ENCODE measurements at regions not wholly inside any gene's neighbourhood (a gene's known extent, or its start where the extent isn't known, plus 50 kb on each side); places are given as distances from the start of the nearest gene placed in this dataset.

DNA sequence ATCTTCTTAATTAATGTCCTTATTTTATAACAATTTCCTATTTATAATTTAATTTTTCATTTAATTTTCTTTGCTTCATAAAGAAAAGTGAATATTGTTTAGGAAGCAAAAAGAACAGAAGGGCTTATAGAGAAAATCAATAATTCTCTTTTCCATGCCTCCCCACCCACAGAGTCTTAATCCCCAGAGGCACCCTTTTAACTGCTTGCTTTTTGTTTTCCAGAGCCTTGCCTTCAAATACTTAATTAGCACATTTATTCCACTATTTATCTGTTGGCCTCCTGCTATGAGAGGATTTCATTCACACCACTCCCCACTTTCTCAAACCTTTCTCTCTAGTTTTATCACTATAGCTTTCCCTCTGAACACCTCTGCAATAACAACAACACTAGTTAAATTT, 373.6 kb downstream of the MBD2 start:
- Histone ChIP-seq H2AFZ (ENCODE audit: insufficient read depth, low read depth, low read length, poor library complexity, severe bottlenecking) (no peak overlapping the region), H3K4me3 (ENCODE audit: control extremely low read depth in 1 of 5, extremely low read depth in 1 of 5, insufficient read depth in 1 of 5, low read depth in 2 of 5, low read length in 4 of 5) (no peak overlapping the region), H4K20me1 (ENCODE audit: control insufficient read depth, insufficient read depth, low read length, poor library complexity, severe bottlenecking) (no peaks in the 10 kb centered on the region), H3K4me1 (ENCODE audit: control insufficient read depth in 2 of 2, insufficient read depth in 2 of 2, low read length in 2 of 2) (no peaks in the 10 kb centered on the region), H3K27ac (ENCODE audit: low read length in 2 of 2) (no peak overlapping the region), H3K4me2 (replicated peaks; ENCODE audit: low read depth, low read length, poor library complexity, severe bottlenecking) (no peak overlapping the region), H3K27me3 (replicated peaks in 1 of 4; ENCODE audit: control extremely low read depth in 1 of 4, control insufficient read depth in 3 of 4, insufficient read depth in 4 of 4, low read length in 3 of 4) (no peaks in the 10 kb centered on the region), H3K9me3 (ENCODE audit: control extremely low read depth in 1 of 3, control insufficient read depth in 2 of 3, insufficient read depth in 1 of 3, low read length in 2 of 3) (no peaks in the 10 kb centered on the region), H3K36me3 (replicated peaks in 1 of 2; ENCODE audit: control extremely low read depth in 1 of 2, control insufficient read depth in 1 of 2, extremely low read depth in 1 of 2, insufficient read depth in 2 of 2, low read length in 1 of 2) (no peaks in the 10 kb centered on the region), H3K9ac (ENCODE audit: low read length) (no peak overlapping the region), H3K79me2 (ENCODE audit: control insufficient read depth, insufficient read depth, low read length) (no peaks in the 10 kb centered on the region)
- peaks cover 2% of the 10 kb centered on the region for H3K27me3 Mint-ChIP-seq
- TF ChIP-seq, protein P1, sequence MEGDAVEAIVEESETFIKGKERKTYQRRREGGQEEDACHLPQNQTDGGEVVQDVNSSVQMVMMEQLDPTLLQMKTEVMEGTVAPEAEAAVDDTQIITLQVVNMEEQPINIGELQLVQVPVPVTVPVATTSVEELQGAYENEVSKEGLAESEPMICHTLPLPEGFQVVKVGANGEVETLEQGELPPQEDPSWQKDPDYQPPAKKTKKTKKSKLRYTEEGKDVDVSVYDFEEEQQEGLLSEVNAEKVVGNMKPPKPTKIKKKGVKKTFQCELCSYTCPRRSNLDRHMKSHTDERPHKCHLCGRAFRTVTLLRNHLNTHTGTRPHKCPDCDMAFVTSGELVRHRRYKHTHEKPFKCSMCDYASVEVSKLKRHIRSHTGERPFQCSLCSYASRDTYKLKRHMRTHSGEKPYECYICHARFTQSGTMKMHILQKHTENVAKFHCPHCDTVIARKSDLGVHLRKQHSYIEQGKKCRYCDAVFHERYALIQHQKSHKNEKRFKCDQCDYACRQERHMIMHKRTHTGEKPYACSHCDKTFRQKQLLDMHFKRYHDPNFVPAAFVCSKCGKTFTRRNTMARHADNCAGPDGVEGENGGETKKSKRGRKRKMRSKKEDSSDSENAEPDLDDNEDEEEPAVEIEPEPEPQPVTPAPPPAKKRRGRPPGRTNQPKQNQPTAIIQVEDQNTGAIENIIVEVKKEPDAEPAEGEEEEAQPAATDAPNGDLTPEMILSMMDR (IDR thresholded peaks at IDR 0.05) = no peak
- TF ChIP-seq EZH2 (IDR thresholded peaks at IDR 0.05; ENCODE audit: borderline replicate concordance, insufficient read depth, low read depth, low read length, poor library complexity, severe bottlenecking) = no peak
- no peaks in the 10 kb centered on the region for H3K4me1 Mint-ChIP-seq
- no peaks in the 10 kb centered on the region for H3K9me3 Mint-ChIP-seq (ENCODE audit: insufficient read depth)
- ChIA-PET POLR2A (no interaction called here), CTCF (no interaction called here)
- intact Hi-C loops (cut with micrococcal nuclease) = no loop called here
- no peak for DNase-seq
- no peak overlapping the region for H3K27ac Mint-ChIP-seq
- no peak for ATAC-seq (ENCODE audit: low read depth)
- no peak overlapping the region for H3K4me3 Mint-ChIP-seq

DNA sequence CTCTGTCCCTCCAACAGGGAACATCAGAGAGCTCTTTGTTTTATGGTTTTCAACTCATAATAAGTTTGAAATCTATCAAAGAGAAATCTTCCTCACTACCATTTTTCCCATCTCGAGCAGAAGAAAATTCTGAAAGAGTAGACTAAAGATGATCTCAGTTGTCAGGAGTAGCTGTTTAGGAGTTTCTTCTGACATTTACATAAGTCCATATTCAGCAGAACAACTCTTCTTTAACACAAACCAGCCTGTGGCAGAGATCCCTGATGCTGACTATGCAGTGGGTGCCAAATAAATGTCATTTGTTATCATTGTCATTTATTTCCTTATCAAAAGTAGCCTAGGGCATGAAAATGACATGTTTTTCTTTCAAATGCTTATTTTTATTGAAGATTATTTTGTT, 380.7 kb downstream of the MBD2 start:
- ChIA-PET POLR2A (no interaction called here), CTCF (no interaction called here)
- no peaks in the 10 kb centered on the region for H3K27me3 Mint-ChIP-seq
- H3K27ac Mint-ChIP-seq = no peak overlapping the region
- H3K9me3 Mint-ChIP-seq (ENCODE audit: insufficient read depth) = no peaks in the 10 kb centered on the region
- Histone ChIP-seq H3K4me3 (ENCODE audit: control extremely low read depth in 1 of 5, extremely low read depth in 1 of 5, insufficient read depth in 1 of 5, low read depth in 2 of 5, low read length in 4 of 5) (no peak overlapping the region), H3K4me1 (ENCODE audit: control insufficient read depth in 2 of 2, insufficient read depth in 2 of 2, low read length in 2 of 2) (no peaks in the 10 kb centered on the region), H3K27ac (ENCODE audit: low read length in 2 of 2) (no peak overlapping the region), H2AFZ (ENCODE audit: insufficient read depth, low read depth, low read length, poor library complexity, severe bottlenecking) (no peak overlapping the region), H3K36me3 (replicated peaks in 1 of 2; ENCODE audit: control extremely low read depth in 1 of 2, control insufficient read depth in 1 of 2, extremely low read depth in 1 of 2, insufficient read depth in 2 of 2, low read length in 1 of 2) (no peaks in the 10 kb centered on the region), H3K79me2 (ENCODE audit: control insufficient read depth, insufficient read depth, low read length) (no peaks in the 10 kb centered on the region), H3K4me2 (replicated peaks; ENCODE audit: low read depth, low read length, poor library complexity, severe bottlenecking) (no peak overlapping the region), H3K9ac (ENCODE audit: low read length) (no peak overlapping the region), H4K20me1 (ENCODE audit: control insufficient read depth, insufficient read depth, low read length, poor library complexity, severe bottlenecking) (no peaks in the 10 kb centered on the region), H3K27me3 (replicated peaks in 1 of 4; ENCODE audit: control extremely low read depth in 1 of 4, control insufficient read depth in 3 of 4, insufficient read depth in 4 of 4, low read length in 3 of 4) (no peaks in the 10 kb centered on the region), H3K9me3 (ENCODE audit: control extremely low read depth in 1 of 3, control insufficient read depth in 2 of 3, insufficient read depth in 1 of 3, low read length in 2 of 3) (no peaks in the 10 kb centered on the region)
- H3K4me1 Mint-ChIP-seq = no peaks in the 10 kb centered on the region
- no peak overlapping the region for H3K4me3 Mint-ChIP-seq
- DNase-seq (no peak), ATAC-seq (ENCODE audit: low read depth) (no peak)
- TF ChIP-seq, protein P1 (IDR thresholded peaks at IDR 0.05) = no peak
- no peak for TF ChIP-seq EZH2 (IDR thresholded peaks at IDR 0.05; ENCODE audit: borderline replicate concordance, insufficient read depth, low read depth, low read length, poor library complexity, severe bottlenecking)
- no CpG with 5 or more reads among the region's 1 CpG for WGBS (ENCODE audit: insufficient coverage)
- intact Hi-C loops (cut with micrococcal nuclease) = no loop called here

All from B cell (primary cell).